ENCODE measurements at regions not wholly inside any gene's neighbourhood (a gene's known extent, or its start where the extent isn't known, plus 50 kb on each side); places are given as distances from the start of the nearest gene placed in this dataset.
"Not testable (repeated sequence)": the region's sequence is repeated elsewhere in the genome, so short reads cannot be mapped to it uniquely, and the experiment has no call there.

GRCh38 chr2:39837856-39838453 lies 58.9 kb upstream of the THUMPD2 start:
- DNase-seq (ENCODE audit: low spot score in 2 of 2, unreplicated experiment in 2 of 2), result no peak
- H3K9me3 Mint-ChIP-seq, result peaks cover 44% of the 10 kb centered on the region
- peaks cover 6% of the 10 kb centered on the region for H3K36me3 Mint-ChIP-seq
- H3K4me1 Mint-ChIP-seq, result no peaks in the 10 kb centered on the region
- H3K4me3 Mint-ChIP-seq, result no peak overlapping the region
- peak; percentile 57 for TF ChIP-seq CTCF (IDR thresholded peaks at IDR 0.05; ENCODE audit: unreplicated experiment)
- H3K27me3 Mint-ChIP-seq (ENCODE audit: low read depth), result no peaks in the 10 kb centered on the region
- H3K27ac Mint-ChIP-seq, result no peak overlapping the region

GRCh38 chr2:39836638-39837037 lies 57.6 kb upstream of the THUMPD2 start:
- Mint-ChIP-seq H3K27me3 (ENCODE audit: low read depth) (no peaks in the 10 kb centered on the region), H3K4me1 (no peaks in the 10 kb centered on the region), H3K9me3 (peaks cover 51% of the 10 kb centered on the region), H3K36me3 (peaks cover 6% of the 10 kb centered on the region), H3K27ac (no peak overlapping the region), H3K4me3 (no peak overlapping the region)
- DNase-seq (ENCODE audit: low spot score in 2 of 2, unreplicated experiment in 2 of 2), result no peak
- TF ChIP-seq CTCF (IDR thresholded peaks at IDR 0.05; ENCODE audit: unreplicated experiment), result no peak

DNA sequence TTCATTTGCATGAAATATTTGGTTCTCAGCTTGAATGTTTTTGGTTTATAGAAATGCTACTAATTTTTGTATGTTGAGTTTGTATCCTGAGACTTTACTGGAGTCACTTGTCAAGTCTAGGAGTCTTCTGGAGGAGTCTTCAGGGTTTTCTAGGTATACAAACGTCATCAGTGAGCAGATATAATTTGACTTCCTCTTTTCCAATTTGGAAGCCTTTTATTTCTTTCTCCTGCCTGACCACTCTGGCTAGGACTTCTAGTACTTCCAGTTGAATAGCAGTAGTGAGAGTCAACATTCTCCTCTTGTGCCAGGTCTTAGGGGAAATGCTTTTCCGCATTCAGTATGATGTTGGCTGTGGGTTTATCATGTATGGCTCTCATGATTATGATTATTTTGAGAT lies 55.4 kb upstream of the THUMPD2 start:
- no peak for DNase-seq (ENCODE audit: low spot score in 2 of 2, unreplicated experiment in 2 of 2)
- TF ChIP-seq CTCF (IDR thresholded peaks at IDR 0.05; ENCODE audit: unreplicated experiment), result no peak
- Mint-ChIP-seq H3K27ac (no peak overlapping the region), H3K9me3 (peaks cover 58% of the 10 kb centered on the region), H3K36me3 (peaks cover 6% of the 10 kb centered on the region), H3K4me3 (no peak overlapping the region), H3K4me1 (no peaks in the 10 kb centered on the region), H3K27me3 (ENCODE audit: low read depth) (no peaks in the 10 kb centered on the region)

- DNase-seq (ENCODE audit: low spot score in 2 of 2, unreplicated experiment in 2 of 2); H3K4me3 Mint-ChIP-seq; H3K36me3 Mint-ChIP-seq; H3K27ac Mint-ChIP-seq; H3K4me1 Mint-ChIP-seq; H3K27me3 Mint-ChIP-seq (ENCODE audit: low read depth): not testable (repeated sequence)
- H3K9me3 Mint-ChIP-seq, result peaks cover 60% of the 10 kb centered on the region
These were observed 51.6 kb upstream of the THUMPD2 start for GRCh38 chr2:39830610-39831009.
